SK-N-MC (cell line): ENCODE measurements at regions not wholly inside any gene's neighbourhood (a gene's known extent, or its start where the extent isn't known, plus 50 kb on each side); places are given as distances from the start of the nearest gene placed in this dataset.
"Not testable (repeated sequence)": the region's sequence is repeated elsewhere in the genome, so short reads cannot be mapped to it uniquely, and the experiment has no call there.

Source experiments
- EZH2 ChIP-seq: fragments of 200-600 bp; sonication (generic); IDR thresholded peaks from one replicate; pipeline ENCODE4 v1.6.1; 2017; ENCODE audit warnings: antibody characterized with exemption
- FOXP2 ChIP-seq: optimal IDR thresholded peaks from 2 replicates; pipeline ENCODE3; 2011; ENCODE audit warnings: mild to moderate bottlenecking, moderate library complexity; ENCODE audit not compliant: insufficient read depth; ENCODE audit errors: extremely low read length, control extremely low read depth
- POLR2AphosphoS5 ChIP-seq: IDR thresholded peaks from 2 replicates; pipeline ENCODE4 v1.6.1; 2012; ENCODE audit warnings: mild to moderate bottlenecking, low read depth, low read length, borderline replicate concordance

DNA sequence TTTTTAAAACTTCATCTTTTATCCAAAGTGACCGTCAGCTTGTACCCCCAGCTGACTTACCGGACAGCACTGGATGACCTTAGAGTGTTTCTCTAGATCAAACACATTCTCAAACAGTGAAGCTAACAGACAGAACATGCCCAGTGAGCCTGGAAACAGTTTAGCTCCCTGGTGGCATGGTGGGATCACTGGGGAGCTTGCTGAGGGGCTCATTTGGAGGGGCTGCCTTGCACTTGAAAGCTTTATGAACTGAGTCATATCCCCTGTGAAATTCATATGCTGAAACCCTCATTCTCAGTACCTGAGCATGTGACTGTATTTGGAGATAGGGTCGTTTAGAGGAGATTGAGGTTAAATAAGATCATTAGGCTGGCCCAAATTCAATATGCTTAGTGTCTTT lies 2913.2 kb downstream of the RPIA start:
- TF ChIP-seq POLR2AphosphoS5, EZH2, FOXP2: not testable (repeated sequence)
